DMS79 treated with DMSO at 0.1 percent for 48 hours (cell line): ENCODE measurements at regions not wholly inside any gene's neighbourhood (a gene's known extent, or its start where the extent isn't known, plus 50 kb on each side); places are given as distances from the start of the nearest gene placed in this dataset.

Experiments used
- DNase-seq: peaks from one replicate; lab custom pipeline; 2025; lab: John Stamatoyannopoulos, UW

GRCh38 chr12:98351089-98351488 lies 164.3 kb upstream of the TMPO start:
- no peak for DNase-seq

DNA sequence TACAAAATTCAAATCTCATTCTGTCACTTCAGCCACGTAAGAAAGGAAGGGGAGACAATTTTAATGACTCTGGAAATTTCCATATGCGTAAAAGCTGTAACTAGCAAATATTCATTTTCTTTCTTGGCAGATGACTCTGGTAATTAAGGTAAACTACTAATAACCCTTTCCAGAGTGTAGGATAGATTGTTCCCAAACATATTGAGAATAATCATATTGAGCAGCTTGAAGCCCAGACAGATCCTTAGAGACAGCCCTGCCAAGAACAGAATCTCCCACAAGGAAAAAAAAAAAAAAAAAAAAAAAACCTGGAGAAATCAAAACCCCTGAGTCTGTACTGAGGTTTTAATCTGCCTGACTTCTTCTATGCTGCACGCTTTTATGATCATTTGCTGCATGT lies 163.6 kb upstream of the TMPO start:
- DNase-seq, result no peak

- DNase-seq, result no peak
These were observed 163.1 kb upstream of the TMPO start for GRCh38 chr12:98352218-98352811.

DNA sequence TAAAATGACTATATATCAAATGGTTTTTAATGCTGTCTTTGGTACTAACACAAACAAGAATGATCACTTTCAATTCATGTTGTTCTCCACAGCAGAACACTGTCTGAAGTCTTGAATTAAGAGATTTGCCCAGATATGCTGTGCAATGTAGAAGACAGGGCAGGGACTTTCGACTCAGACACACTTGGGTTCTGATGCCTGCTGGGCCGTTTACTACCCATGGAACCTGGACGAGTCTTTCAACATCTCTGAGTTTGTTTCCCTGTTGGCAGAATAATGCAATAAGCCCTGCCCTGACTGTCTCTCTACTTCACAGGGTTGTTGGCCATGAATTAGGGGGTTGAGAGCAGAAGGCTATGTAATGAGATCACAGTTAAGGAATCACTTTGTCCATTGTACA lies 162.6 kb upstream of the TMPO start:
- no peak for DNase-seq

GRCh38 chr12:98354520-98355035 lies 160.8 kb upstream of the TMPO start:
- DNase-seq, result no peak

DNA sequence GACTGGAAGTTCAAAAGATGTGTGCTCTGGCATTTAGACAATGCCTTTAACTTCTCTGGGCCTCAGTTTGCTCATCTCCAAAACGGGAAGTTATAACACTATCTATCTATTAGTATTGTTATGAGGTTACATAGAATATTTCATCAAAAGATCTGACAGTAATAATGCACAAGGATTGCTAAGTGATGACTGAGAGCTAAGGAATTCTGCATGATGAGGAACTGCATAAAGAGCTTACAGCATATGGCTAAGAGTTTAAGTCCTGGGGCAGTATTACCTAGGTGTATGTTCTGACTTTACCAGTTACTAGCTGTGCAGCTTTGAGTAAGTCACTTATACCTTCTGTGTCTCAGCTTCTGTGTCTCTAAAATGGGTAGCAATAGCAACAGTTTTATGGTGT lies 160.1 kb upstream of the TMPO start:
- no peak for DNase-seq

GRCh38 chr12:98355933-98356332 lies 159.5 kb upstream of the TMPO start:
- DNase-seq, result no peak

- no peak for DNase-seq
These were observed 157.2 kb upstream of the TMPO start for GRCh38 chr12:98358144-98358543.

DNA sequence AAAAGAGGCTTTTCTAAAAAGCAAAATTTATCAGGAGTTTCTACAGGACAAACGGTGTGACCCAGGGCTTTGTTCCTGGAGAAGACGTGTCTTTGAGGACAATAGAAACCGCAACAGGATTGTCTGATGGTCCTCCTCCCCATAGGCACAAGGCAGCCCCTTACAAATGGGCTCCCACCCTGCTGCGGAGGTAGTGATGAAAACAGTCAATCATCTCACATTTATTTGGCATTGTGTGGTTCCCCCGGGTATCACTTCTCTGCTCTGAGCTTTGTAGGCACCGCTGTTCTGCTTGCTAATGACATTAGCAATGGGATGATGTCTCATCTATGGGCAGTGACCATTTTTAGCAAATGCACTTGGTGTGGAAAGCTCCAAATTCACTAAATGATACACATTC lies 155.5 kb upstream of the TMPO start:
- DNase-seq, result no peak

DNA sequence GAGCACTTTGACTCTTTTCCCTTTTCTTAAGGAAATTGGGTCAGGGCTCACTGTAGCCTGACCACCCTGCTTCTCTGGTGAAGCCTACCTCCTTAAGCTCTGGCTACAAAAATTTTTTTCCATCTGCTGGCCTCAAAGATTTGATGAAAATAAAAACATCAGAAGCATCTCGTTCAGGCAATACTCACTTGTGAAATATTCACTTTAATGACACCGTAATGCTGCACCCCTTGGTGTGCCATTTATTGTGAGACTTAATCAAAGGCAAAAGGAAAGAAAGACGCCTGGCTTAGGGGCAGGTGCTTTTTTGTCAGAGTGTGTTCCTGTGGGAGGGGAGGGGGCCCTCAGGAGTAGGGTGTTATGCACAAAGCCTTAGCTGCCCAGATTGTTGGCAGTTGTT lies 155.0 kb upstream of the TMPO start:
- no peak for DNase-seq

GRCh38 chr12:98369581-98369980 lies 145.8 kb upstream of the TMPO start:
- DNase-seq, result no peak

GRCh38 chr12:98370976-98371375 lies 144.4 kb upstream of the TMPO start:
- DNase-seq, result no peak

- DNase-seq, result no peak
These were observed 144.0 kb upstream of the TMPO start for GRCh38 chr12:98371419-98371818.

DNA sequence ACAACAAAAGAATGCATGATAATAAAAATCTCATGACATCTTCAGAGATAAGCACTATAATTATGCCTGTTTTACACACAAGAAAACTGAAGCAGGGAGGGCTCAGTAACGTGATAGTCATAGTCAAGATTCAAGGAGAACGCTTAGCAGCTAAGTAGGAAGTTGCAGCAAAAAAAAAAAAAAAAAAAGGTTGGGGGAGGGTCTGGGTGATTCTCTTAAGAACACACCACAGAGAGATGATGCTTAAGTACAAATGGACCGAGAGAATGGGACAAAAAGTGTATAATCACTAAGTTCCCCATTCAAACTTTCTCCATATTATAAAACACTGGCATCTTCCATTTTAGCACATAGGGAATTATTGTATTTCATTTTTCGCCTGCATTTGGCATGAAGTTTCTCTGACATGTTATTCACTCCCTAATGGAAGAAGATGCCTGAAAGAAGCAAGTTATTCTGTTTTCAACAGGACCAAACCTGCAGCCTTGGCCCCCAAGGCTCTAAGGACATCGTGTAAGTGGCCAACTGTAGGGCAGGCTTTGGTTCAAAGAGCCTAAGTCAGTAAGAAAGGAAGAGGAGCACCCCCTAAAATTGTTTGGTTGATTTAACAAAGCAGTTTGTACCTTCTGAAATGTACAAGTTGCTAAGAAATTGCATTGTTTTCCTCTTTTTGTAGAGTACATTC lies 142.9 kb upstream of the TMPO start:
- DNase-seq, result no peak

DNA sequence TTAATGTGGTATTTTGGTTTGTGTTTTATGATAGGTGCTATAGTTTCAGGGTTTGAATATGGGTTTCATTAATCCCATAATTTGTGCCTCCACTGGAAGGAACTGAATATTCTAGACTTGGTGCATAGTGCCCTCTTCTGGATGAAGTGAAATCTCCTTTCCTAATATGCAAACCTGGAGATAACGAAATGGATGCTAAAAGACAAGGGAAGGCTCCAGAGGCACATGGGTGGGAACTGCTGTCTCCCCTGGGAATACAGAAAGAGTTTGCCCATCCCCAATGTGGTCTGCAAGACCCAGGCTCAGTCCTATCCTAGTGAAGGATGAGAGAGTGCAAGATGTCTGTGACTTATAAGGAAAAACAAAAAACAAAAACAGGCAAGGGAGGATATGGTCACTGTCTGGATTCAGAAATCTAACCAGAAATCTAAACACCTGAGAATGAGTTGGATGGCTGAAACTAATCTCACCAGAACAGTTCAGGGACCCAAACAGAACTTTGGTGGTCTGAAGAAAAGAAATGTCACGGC lies 142.3 kb upstream of the TMPO start:
- peak; percentile 65 for DNase-seq

- peak; percentile 7 for DNase-seq
These were observed 141.4 kb upstream of the TMPO start for GRCh38 chr12:98374007-98374406.

DNA sequence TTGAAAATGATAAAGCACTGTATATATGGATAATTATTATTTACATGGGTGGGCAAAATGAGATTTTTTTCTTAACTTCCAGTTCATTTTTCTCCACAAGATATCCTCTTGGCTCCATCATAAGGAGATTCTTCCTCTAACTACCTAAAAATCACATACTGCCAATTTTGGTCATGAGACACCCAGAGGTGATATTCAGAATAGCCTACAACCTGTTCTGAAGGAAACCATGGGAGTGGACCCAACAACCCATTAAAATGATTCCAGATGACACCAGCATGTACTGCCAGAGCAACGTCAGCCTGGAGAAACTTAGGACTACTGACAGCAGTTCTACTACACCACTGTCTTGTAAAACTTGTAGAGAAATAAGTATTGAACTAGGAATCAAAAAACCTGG lies 136.3 kb upstream of the TMPO start:
- DNase-seq, result no peak

DNA sequence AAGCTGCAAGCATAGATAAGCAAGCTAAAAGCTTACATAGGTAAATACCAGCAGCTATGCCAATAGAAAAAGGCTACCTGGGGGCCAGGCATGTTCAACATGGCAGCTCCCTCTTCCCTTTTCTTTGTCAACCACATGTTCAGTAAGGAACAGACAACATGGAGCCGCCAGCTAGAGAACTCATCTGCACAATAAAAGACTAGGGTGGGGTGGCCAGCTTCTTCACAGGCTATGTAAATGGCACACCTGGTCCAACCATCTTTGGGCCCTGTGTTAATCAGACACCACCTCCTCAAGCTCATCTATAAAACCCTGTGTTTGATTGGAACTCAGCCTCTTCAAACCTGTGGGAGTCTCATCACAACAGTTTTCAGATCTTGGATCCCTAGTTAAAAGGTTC lies 129.7 kb upstream of the TMPO start:
- DNase-seq, result no peak

- no peak for DNase-seq
These were observed 127.9 kb upstream of the TMPO start for GRCh38 chr12:98387444-98387843.

DNA sequence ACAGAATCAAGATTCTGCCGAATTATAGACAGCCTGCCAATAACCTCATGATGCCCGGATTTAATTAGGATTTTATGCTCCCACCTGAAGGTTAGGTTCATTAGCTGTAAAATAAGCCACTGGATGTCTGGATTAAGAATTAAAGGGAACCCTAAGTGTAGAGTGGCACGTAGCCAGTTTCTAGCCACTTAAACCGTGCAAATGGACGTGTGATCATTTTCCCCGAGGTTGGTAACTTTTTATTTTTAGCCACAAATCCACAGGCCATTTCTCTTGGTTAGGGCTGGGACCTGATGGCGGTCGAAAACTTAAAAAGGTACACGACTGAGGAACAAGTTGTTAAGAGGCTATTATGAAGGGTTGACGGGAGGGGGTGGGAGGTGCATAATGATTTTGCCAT lies 127.3 kb upstream of the TMPO start:
- peak; percentile 54 for DNase-seq

DNA sequence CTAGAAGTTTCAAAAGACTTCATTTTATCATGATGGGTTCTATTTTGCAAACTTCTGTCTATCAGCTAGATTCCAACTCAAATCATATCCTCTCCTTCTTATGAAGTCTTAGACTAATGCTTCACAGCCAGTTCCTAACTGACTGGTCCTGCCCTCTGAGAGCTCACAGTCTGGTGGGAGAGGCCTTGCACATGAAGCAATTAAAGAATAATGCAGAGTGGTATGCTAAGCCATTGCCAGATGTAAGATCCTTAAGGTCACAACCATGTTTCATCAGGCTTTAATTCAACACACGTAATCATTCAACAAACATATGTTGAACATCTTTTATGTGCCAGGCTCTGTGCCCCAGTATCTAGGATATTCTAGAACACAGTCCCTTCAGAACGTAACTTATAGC lies 125.8 kb upstream of the TMPO start:
- DNase-seq, result no peak

DNA sequence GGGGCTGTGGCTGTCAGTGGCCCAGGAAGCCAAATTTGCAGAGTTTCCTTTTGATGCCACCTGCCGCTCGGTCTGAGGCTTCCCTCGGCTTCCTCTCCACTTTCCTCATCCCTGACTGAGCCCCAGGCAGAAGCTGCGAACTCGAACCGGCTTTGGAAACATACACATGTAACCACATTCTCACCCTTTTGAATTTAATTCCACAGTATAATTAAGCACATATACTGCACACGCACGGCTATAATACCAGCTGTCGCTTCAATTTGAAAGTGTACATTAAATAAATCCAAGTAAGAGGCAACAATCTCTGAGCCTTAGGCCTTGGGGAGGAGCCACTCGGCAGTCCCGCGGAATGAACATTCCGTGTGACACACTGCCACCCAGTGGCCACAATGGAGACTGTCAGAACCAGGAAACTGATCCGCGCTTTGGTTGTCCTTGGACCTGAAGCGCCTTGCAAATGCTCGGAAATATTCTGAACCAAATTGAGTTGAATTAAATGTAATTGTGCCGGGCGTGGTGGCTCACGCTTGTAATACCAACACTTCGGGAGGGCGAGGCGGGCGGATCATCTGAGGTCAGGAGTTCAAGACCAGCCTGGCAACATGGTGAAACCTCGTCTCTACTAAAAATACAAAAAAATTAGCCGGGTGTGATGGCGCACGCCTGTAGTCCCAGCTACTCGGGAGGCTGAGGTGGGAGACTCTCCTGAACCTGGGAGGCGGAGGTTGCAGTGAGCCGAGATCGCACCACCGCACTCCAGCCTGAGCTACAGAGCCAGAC lies 117.9 kb upstream of the TMPO start:
- peak; percentile 97 for DNase-seq

DNA sequence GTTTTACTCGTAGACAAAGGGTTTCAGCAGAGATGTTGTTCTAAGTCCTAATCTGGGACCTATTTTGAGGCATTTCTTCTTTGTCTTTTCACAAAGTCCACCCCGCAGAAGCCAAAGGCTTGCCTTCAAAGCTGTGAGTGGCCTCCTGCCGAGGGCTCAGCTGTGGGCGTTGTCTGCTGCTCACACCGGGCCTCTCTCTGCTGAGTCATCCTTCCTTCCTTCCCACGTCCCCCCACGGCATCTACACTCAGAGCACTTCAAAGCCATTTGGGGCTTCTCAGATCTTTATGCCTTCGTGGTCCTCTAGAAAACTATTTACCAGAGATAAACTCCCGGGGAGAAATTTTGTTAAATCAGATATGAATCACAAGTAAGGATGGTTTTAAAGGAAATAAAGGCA lies 115.9 kb upstream of the TMPO start:
- DNase-seq, result peak; percentile 18
